DMS79 treated with DMSO at 0.1 percent for 48 hours (cell line): ENCODE measurements at regions not wholly inside any gene's neighbourhood (a gene's known extent, or its start where the extent isn't known, plus 50 kb on each side); places are given as distances from the start of the nearest gene placed in this dataset.

Experiments used
- DNase-seq: peaks from one replicate; lab custom pipeline; 2025; lab: John Stamatoyannopoulos, UW

GRCh38 chr2:19809206-19809605, 92.6 kb downstream of the TTC32 start:
- DNase-seq, result no peak

- no peak for DNase-seq
These were observed 93.9 kb downstream of the TTC32 start for GRCh38 chr2:19807866-19808265.

DNA sequence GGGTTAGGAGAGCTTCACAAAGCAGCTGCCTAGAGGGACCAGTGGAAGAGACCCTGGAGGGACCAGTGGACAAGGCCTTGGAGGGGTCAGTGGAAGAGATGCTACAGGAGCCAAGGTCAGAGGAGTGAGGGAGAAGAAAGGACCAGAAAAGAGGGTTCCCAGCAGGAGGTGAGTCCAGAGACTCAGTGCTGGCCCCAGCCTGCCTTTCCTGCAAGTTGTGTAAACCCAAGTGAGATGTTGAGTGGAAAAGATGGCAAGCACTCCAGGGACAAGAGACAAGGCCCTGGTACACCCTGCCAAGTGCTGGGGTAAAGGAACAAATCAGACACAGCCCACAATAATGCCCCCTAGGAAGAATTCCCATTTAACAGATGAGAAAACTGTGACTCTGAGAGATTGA, 94.4 kb downstream of the TTC32 start:
- no peak for DNase-seq

- DNase-seq, result no peak
These were observed 95.2 kb downstream of the TTC32 start for GRCh38 chr2:19806591-19806990.

GRCh38 chr2:19806131-19806530, 95.7 kb downstream of the TTC32 start:
- DNase-seq, result no peak

DNA sequence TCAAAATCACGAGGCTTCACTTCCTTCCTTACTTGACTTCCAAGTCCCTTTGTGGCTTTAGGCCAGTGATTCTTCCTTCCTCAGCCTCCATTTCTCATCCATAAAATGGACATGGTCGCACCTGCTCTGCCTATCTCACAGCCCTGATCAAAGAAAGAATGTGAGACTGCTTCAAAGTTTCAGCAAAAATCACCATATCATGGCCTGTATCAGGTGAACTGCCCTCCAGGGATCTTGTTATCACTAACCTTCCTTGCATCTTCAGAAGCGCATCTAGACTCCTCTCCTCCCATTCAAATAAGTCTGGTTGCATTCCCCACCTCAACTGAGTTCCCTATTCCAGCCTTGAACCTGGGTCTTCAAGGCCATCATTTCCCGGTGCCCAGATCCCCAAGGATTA, 96.5 kb downstream of the TTC32 start:
- DNase-seq, result no peak

DNA sequence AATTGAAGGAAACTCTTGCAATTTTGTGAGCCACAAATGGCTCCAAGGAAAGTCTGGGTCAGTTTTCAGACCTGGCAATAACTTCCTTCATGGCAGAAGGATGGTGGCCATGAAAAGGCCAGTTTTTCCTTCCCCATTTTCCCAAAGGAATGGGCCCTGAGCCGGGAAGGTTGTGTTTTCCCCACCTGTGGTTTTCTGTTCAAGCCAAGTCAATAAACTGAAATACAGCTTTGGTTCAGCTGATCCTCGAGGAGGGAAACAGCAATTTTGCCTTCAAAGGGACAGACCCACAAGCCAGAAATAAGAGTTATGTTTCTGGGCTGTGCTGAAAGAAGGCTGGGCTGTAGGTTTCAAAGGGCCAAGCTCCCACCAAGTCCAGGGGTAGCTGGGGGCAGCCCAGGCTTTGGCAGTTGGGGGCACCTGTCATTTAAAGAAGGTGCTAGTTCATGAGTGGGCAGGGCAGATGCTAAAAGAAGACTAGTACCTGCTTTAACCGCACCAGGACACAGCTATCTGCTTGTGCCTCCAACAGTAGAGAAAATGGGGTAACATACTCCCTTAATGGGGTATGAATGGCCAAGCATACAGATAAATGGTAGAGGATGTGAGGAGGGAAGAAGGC, 97.0 kb downstream of the TTC32 start:
- DNase-seq, result no peak

- no peak for DNase-seq
These were observed 99.5 kb downstream of the TTC32 start for GRCh38 chr2:19802086-19802841.

- DNase-seq, result peak; percentile 26
These were observed 100.3 kb downstream of the TTC32 start for GRCh38 chr2:19801367-19802080.

DNA sequence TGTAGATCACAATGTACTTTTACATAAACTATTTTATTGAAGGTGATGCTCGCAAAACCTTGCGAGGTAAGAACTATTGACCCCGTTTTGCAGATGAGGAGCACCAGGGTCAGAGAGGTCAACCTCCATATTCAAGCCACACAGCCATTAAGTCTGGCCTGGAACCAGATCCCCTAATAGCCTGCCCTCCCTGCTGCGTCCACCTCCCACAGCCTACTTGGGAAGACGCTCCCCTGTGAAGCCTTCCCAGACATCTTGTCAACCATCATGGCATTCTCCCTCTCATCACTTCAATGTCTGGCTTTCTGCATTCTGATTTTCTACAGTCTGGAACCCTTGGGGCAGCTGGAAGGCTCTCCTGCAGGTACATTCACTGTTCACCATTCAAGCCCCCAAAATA, 101.0 kb downstream of the TTC32 start:
- DNase-seq, result no peak

DNA sequence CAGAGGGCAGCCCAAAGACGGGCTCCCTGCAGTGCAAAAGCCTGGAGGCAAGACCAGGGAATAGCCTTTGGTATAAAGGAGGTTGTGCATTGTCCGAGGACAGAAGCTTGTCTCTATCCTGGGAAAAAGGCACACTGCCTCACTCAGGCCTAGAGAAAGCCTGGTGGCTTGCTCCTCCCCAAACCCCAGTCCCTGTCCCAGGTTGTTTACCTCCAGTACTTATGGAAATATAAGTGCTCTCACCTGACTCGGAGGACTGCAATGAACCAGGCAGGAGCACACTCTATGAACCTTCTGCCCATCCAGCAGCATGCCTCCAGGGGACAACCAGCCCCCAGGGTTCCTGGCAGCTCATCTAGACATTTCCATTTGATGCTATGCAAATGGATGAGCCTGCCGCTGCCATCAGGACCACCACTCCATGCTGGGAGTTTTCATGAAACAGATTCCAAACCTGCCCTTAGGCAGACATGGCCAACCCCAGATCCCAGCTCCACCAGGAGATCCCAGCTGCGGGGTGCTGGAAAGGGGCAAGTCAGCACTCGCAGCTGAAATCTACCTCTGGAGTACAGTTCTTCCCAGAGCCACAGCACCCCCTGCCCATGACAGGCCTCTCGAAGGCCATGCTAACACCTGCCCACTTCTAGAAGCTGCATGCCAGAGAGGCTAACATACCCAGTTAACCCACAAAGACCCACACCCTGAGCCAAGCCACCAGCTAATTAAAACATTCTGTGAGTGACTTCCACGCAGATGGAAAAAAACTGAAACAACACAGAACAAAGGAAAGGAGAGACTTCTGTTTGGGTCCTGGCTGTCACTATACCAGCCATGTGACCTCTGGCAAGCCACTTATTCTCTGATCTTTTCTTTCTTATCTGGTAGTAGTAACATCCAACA, 101.7 kb downstream of the TTC32 start:
- peak; percentile 91 for DNase-seq

GRCh38 chr2:19797871-19798270, 103.9 kb downstream of the TTC32 start:
- no peak for DNase-seq

GRCh38 chr2:19797243-19797810, 104.5 kb downstream of the TTC32 start:
- DNase-seq, result no peak

GRCh38 chr2:19796035-19796695, 105.6 kb downstream of the TTC32 start:
- DNase-seq, result no peak

GRCh38 chr2:19793132-19793750, 108.5 kb downstream of the TTC32 start:
- no peak for DNase-seq

DNA sequence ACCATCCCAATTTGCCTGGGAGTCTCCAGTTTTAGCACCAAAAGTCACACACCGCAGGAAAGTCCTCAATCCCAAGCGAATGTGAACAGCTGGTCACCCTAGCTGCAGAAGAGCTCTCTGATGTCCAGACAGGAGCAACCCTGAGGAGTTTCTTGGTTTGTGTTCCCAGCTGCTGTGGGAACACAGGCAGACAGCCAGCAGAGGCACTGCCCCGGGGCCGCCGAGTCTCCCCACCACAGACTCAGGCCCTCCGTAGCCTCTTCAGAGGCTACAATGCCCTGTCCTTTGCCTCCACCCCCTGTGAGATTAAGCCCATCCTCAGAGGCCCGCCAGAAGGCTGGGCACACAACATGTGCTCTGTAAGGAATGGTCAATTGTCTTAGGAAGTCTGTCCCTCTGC, 111.5 kb downstream of the TTC32 start:
- no peak for DNase-seq

DNA sequence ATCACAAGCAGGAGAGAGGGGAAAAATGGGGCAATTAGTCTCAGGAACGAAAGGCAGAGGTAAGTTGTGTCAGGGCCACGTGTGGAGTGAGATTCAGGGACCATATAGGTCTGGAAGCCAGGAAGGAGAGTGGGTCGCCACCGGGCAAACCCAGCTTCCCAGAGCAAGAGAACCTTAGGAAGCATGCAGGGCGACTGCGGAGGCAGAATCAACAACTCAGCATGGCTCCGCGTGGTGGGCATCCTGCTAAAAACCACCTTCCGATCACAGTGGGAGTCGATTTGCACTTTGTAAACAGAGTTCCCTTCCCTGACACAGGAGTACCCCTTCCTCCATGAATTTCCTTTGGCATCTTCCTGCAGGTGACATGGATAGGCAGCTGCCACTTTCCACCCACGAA, 114.6 kb downstream of the TTC32 start:
- no peak for DNase-seq

- DNase-seq, result no peak
These were observed 115.2 kb downstream of the TTC32 start for GRCh38 chr2:19786408-19787058.

DNA sequence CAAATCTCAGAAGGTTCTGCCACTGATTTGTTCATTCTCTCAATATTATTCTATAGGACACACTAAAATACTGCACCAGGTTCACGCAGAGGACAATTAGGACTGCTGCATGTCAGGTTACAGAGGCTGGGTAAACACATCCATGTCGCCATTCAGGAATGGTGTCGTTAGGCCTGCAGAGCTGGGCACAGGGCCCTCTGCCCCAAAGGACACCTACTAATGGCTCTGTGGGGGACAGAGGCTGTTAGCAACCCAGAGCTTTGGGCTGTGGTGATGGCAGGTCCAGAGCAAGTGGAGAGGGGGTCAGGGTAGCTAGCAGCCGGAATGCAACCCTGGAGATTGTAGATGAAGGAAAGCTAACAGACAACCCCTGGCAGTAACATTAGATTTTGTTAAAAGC, 115.9 kb downstream of the TTC32 start:
- DNase-seq, result no peak

- DNase-seq, result no peak
These were observed 116.3 kb downstream of the TTC32 start for GRCh38 chr2:19785447-19785846.
